H1 (cell line): ENCODE measurements at regions not wholly inside any gene's neighbourhood (a gene's known extent, or its start where the extent isn't known, plus 50 kb on each side); places are given as distances from the start of the nearest gene placed in this dataset.

Experiments
- CTCF ChIA-PET: fragments of 300-600 bp; sonication (Branson Sonifier 250); formaldehyde crosslinking; loops from one replicate; lab custom pipeline; 2021; ENCODE audit not compliant: partially characterized antibody; lab: Charles Lee
- POLR2A ChIA-PET: fragments of 300-600 bp; sonication (Branson Sonifier 250); formaldehyde crosslinking; loops from one replicate; lab custom pipeline; 2021; ENCODE audit warnings: inconsistent platforms; ENCODE audit not compliant: partially characterized antibody; lab: Charles Lee
- DNase-seq, 2 experiments: peaks; one replicate each; pipeline versions ENCODE4 v3.0.0 to v3.0.0-alpha.2; 2010 to 2022; ENCODE audit warnings: low spot score in 2 of 2, low read depth in 1 of 2, mixed read lengths in 1 of 2
- FAIRE-seq: peaks from 2 replicates; lab custom pipeline; 2011; peaks lifted over from hg19 to GRCh38; lab: Jason Lieb, UNC
- H2AFZ ChIP-seq: 2 replicates; pipeline ENCODE4 v1.8.1; 2012; ENCODE audit warnings: low read length, inconsistent platforms
- H2AK5ac ChIP-seq: 2 replicates; pipeline ENCODE4 v1.6.1; 2013; ENCODE audit warnings: low read depth, low read length
- H2BK120ac ChIP-seq: replicated peaks from 2 replicates; pipeline ENCODE3; 2013; ENCODE audit warnings: low read depth, low read length, inconsistent platforms
- H2BK12ac ChIP-seq: 2 replicates; pipeline ENCODE4 v1.6.1; 2013; ENCODE audit warnings: low read depth, low read length
- H2BK15ac ChIP-seq: 2 replicates; pipeline ENCODE4 v1.6.1; 2013; ENCODE audit warnings: low read length
- H2BK20ac ChIP-seq: 2 replicates; pipeline ENCODE4 v1.6.1; 2013; ENCODE audit warnings: low read length
- H2BK5ac ChIP-seq: 2 replicates; pipeline ENCODE4 v1.6.1; 2013; ENCODE audit warnings: low read depth, low read length
- H3K14ac ChIP-seq: 2 replicates; pipeline ENCODE4 v1.6.1; 2013; ENCODE audit warnings: inconsistent platforms; ENCODE audit not compliant: insufficient read length
- H3K18ac ChIP-seq: 2 replicates; pipeline ENCODE4 v1.6.1; 2013; ENCODE audit warnings: low read length; ENCODE audit errors: extremely low read depth
- H3K23ac ChIP-seq: 2 replicates; pipeline ENCODE4 v1.6.1; 2013; ENCODE audit warnings: inconsistent platforms; ENCODE audit not compliant: insufficient read length
- H3K23me2 ChIP-seq: 2 replicates; pipeline ENCODE4 v1.6.1; 2013; ENCODE audit warnings: low read depth, low read length
- H3K27ac ChIP-seq: 2 replicates; pipeline ENCODE4 v1.6.1; 2011; ENCODE audit warnings: low read depth, low read length, inconsistent platforms
- H3K27me3 ChIP-seq, 4 experiments: replicated peaks in 1 of 4; 1 replicate in 1 of 4; 2 replicates in 3 of 4; pipeline versions ENCODE4 v1.6.1 to v1.8.1; 2011 to 2013; ENCODE audit warnings: low read length in 3 of 4, mild to moderate bottlenecking in 3 of 4, inconsistent platforms in 2 of 4, mixed read lengths in 2 of 4, moderate library complexity in 1 of 4; ENCODE audit not compliant: control insufficient read depth in 3 of 4, insufficient read depth in 3 of 4; ENCODE audit errors: extremely low read depth in 1 of 4
- H3K36me3 ChIP-seq, 4 experiments: 2 replicates each; pipeline versions ENCODE4 v1.6.1 to v1.8.1; 2011 to 2013; ENCODE audit warnings: mild to moderate bottlenecking in 4 of 4, low read length in 3 of 4, moderate library complexity in 2 of 4, control low read depth in 1 of 4, inconsistent platforms in 1 of 4; ENCODE audit not compliant: insufficient read depth in 4 of 4, control insufficient read depth in 2 of 4
- H3K4ac ChIP-seq: replicated peaks from 2 replicates; pipeline ENCODE3; 2013; ENCODE audit warnings: low read length, low read depth, mixed read lengths, inconsistent platforms; ENCODE audit not compliant: insufficient read length
- H3K4me1 ChIP-seq, 4 experiments: replicated peaks in 1 of 4; 1 replicate in 1 of 4; 2 replicates in 3 of 4; pipeline versions ENCODE4 v1.6.1 to v1.8.1; 2011 to 2013; ENCODE audit warnings: low read length in 3 of 4, inconsistent platforms in 2 of 4, mixed read lengths in 1 of 4; ENCODE audit not compliant: insufficient read depth in 4 of 4, control insufficient read depth in 3 of 4
- H3K4me2 ChIP-seq, 2 experiments: 2 replicates each; pipeline versions ENCODE4 v1.6.1 to v1.8.1; 2011 to 2013; ENCODE audit warnings: low read depth in 2 of 2, low read length in 2 of 2, control low read depth in 1 of 2, inconsistent platforms in 1 of 2, mild to moderate bottlenecking in 1 of 2; ENCODE audit not compliant: insufficient read depth in 1 of 2
- H3K4me3 ChIP-seq, 4 experiments: fragments of 200-600, 300-600 bp in 1 of 4; sonication (generic), shearing (Covaris generic), sonication (Bioruptor Twin) in 1 of 4; 2 replicates each; pipeline versions ENCODE4 v1.5.1 to v1.8.1; 2011 to 2016; ENCODE audit warnings: low read length in 4 of 4, low read depth in 3 of 4, control low read depth in 2 of 4, inconsistent platforms in 2 of 4, mild to moderate bottlenecking in 2 of 4, mixed read lengths in 1 of 4, moderate library complexity in 1 of 4; ENCODE audit not compliant: insufficient read depth in 2 of 4; ENCODE audit errors: extremely low read depth in 1 of 4
- H3K56ac ChIP-seq: replicated peaks from 2 replicates; pipeline ENCODE3; 2013; ENCODE audit warnings: low read depth, mild to moderate bottlenecking, mixed read lengths, low read length, inconsistent platforms; ENCODE audit not compliant: insufficient read length
- H3K79me1 ChIP-seq: 2 replicates; pipeline ENCODE4 v1.6.1; 2013; ENCODE audit warnings: low read depth, low read length, control low read depth
- H3K79me2 ChIP-seq, 2 experiments: 2 replicates each; pipeline versions ENCODE4 v1.6.1 to v1.8.1; 2012 to 2013; ENCODE audit warnings: low read length in 2 of 2, mild to moderate bottlenecking in 2 of 2, inconsistent platforms in 1 of 2; ENCODE audit not compliant: insufficient read depth in 2 of 2, control insufficient read depth in 1 of 2
- H3K9ac ChIP-seq, 4 experiments: replicated peaks in 1 of 4; 1 replicate in 1 of 4; 2 replicates in 3 of 4; pipeline versions ENCODE4 v1.6.1 to v1.8.1; 2011 to 2013; ENCODE audit warnings: low read depth in 3 of 4, low read length in 3 of 4, control low read depth in 2 of 4, mild to moderate bottlenecking in 2 of 4, moderate library complexity in 2 of 4, inconsistent platforms in 1 of 4; ENCODE audit errors: extremely low read depth in 1 of 4
- H3K9me3 ChIP-seq, 2 experiments: 2 replicates each; pipeline versions ENCODE4 v1.6.1 to v1.8.1; 2012 to 2013; ENCODE audit warnings: mild to moderate bottlenecking in 2 of 2, moderate library complexity in 2 of 2, control low read depth in 1 of 2, inconsistent platforms in 1 of 2, low read depth in 1 of 2, low read length in 1 of 2, mixed read lengths in 1 of 2; ENCODE audit not compliant: insufficient read depth in 2 of 2
- H4K20me1 ChIP-seq, 2 experiments: replicated peaks in 1 of 2; 2 replicates each; pipeline versions ENCODE3 to v1.8.1; 2011 to 2013; ENCODE audit warnings: inconsistent platforms in 2 of 2, low read length in 2 of 2, mild to moderate bottlenecking in 1 of 2; ENCODE audit not compliant: insufficient read depth in 2 of 2, control insufficient read depth in 1 of 2
- H4K5ac ChIP-seq: 2 replicates; pipeline ENCODE4 v1.6.1; 2013; ENCODE audit warnings: low read length, low read depth, mixed read lengths, inconsistent platforms; ENCODE audit not compliant: insufficient read length
- H4K8ac ChIP-seq: 2 replicates; pipeline ENCODE4 v1.8.0; 2013; ENCODE audit warnings: mild to moderate bottlenecking, moderate library complexity, low read length, inconsistent platforms; ENCODE audit not compliant: insufficient read depth; ENCODE audit errors: extremely low read depth
- H4K91ac ChIP-seq: replicated peaks from 2 replicates; pipeline ENCODE3; 2013; ENCODE audit warnings: low read length, mixed read lengths, inconsistent platforms; ENCODE audit not compliant: insufficient read length
- BACH1 ChIP-seq: IDR thresholded peaks from 2 replicates; pipeline ENCODE4 v1.6.1; 2012; ENCODE audit warnings: low read length, improper control_type of control experiment
- CEBPB ChIP-seq: IDR thresholded peaks from 2 replicates; pipeline ENCODE4 v1.6.1; 2012; ENCODE audit warnings: low read depth, low read length
- CTBP2 ChIP-seq: IDR thresholded peaks from 2 replicates; pipeline ENCODE4 v1.7.0; 2011; ENCODE audit warnings: borderline replicate concordance, mild to moderate bottlenecking, moderate library complexity, mixed read lengths, low read length; ENCODE audit not compliant: insufficient read depth, insufficient read length
- EGR1 ChIP-seq: IDR thresholded peaks from 2 replicates; pipeline ENCODE4 v1.6.1; 2011; ENCODE audit warnings: low read depth, low read length, borderline replicate concordance
- EP300 ChIP-seq, 2 experiments: IDR thresholded peaks; 1 replicate in 1 of 2; 2 replicates in 1 of 2; pipeline ENCODE4 v1.6.1; 2011 to 2012; ENCODE audit warnings: low read depth in 2 of 2, low read length in 2 of 2, mild to moderate bottlenecking in 2 of 2, borderline replicate concordance in 1 of 2, inconsistent platforms in 1 of 2, moderate library complexity in 1 of 2
- EZH2 ChIP-seq: fragments of 200-600 bp; sonication (generic); IDR thresholded peaks from 2 replicates; pipeline ENCODE4 v1.7.1; 2012; ENCODE audit warnings: low read depth, mild to moderate bottlenecking, moderate library complexity, low read length, inconsistent platforms; ENCODE audit not compliant: severe bottlenecking
- KDM1A ChIP-seq: fragments of 200-600, 300-600 bp; sonication (generic); IDR thresholded peaks from 2 replicates; pipeline ENCODE4 v1.7.1; 2016; ENCODE audit warnings: mild to moderate bottlenecking, low read length, borderline replicate concordance
- PHF8 ChIP-seq: fragments of 200-600 bp; sonication (generic); conservative IDR thresholded peaks from 2 replicates; pipeline ENCODE4 v1.7.1; 2012; ENCODE audit warnings: low read depth, mild to moderate bottlenecking, inconsistent platforms, low read length, moderate library complexity
- RBBP5 ChIP-seq: IDR thresholded peaks from 2 replicates; pipeline ENCODE4 v1.7.1; 2012; ENCODE audit warnings: low read depth, mild to moderate bottlenecking, inconsistent platforms, low read length, moderate library complexity, borderline replicate concordance
- RXRA ChIP-seq: IDR thresholded peaks from 2 replicates; pipeline ENCODE4 v1.6.1; 2011; ENCODE audit warnings: low read depth, mild to moderate bottlenecking, low read length, moderate library complexity; ENCODE audit not compliant: insufficient read depth
- SIRT6 ChIP-seq: IDR thresholded peaks from one replicate; pipeline ENCODE4 v1.7.1; 2012; ENCODE audit warnings: low read length, inconsistent platforms
- TAF7 ChIP-seq: optimal IDR thresholded peaks from 2 replicates; pipeline ENCODE3; 2011; ENCODE audit warnings: low read depth, mild to moderate bottlenecking, inconsistent platforms, low read length, moderate library complexity, borderline replicate concordance
- WGBS, 2 experiments: shearing (Covaris generic) in 1 of 2; methylation state at CpG; one replicate each; pipeline versions ENCODE4 v1.1.6 to v1.1.7; 2013 to 2015; ENCODE audit warnings: low lambda C conversion rate in 2 of 2, mixed read lengths in 2 of 2, inconsistent platforms in 1 of 2, low coverage in 1 of 2, missing lambda C conversion rate in 1 of 2; ENCODE audit not compliant: insufficient replicate concordance in 2 of 2, insufficient coverage in 1 of 2, insufficient read length in 1 of 2; ENCODE audit errors: extremely low coverage in 1 of 2, missing lambda C conversion rate in 1 of 2; 5-methylcytosine and 5-hydroxymethylcytosine counted together

DNA sequence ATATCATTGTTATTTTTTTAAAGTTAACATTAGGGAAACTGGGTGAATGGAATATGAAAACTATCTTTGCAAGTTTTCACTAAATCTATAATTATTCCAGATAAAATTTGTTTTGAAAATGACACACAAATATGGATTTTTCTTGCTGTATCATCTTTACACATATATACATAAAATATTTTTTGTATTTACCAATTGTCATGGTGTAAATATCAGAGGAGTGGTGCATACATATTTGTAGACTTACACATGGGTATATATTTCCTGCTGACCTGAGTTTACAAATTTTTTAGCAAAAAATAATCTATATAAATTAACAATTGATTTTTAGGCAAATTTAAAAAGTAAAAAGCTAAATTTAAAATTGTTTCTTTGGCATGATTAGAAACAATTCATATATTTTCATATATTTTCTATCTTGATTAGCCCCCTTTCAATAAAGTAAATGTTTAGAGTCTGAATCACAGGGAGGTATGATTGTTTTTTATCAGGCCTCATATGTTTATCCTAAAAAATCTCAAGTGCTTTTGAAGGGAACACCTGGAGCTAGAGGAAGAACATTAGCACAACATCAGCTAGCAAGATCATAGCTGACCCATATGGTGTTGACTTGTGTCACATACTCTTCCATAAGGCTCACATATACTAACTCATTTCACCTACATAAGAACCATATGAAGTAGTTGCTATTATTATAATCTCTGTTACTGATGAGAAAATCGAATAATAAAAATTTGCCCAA, 671.8 kb upstream of the GJE1 start:
- H2AFZ ChIP-seq, result no peak overlapping the region
- H3K23ac ChIP-seq, result no peak overlapping the region
- H3K9me3 ChIP-seq, result peaks cover 0 to 5% of the 10 kb centered on the region in 2 experiments; a peak in 2 of 4 replicates
- H3K4me2 ChIP-seq, result peak overlapping the region in 1 of 2 experiments; percentile 24; a peak in 1 of 4 replicates
- H3K27ac ChIP-seq, result no peak overlapping the region; the same call in 1 of the 2 replicates
- H4K20me1 ChIP-seq, result no peaks in the 10 kb centered on the region
- H3K79me1 ChIP-seq, result no peaks in the 10 kb centered on the region
- peaks cover 0 to 1% (median 0%) of the 10 kb centered on the region in 4 experiments; a peak in 1 of 7 replicates for H3K27me3 ChIP-seq
- H2AK5ac ChIP-seq, result no peak overlapping the region
- ChIA-PET CTCF (interaction anchor here (0.5 to 1.7 kb wide), 3 partner anchors 8 to 478 kb away, joined by 3 read pairs; no protein-coding TSS in a partner anchor), POLR2A (no interaction called here)
- DNase-seq, result no peak
- no peak overlapping the region for H3K56ac ChIP-seq
- peak overlapping the region; percentile 33 for H4K5ac ChIP-seq
- H2BK5ac ChIP-seq, result peak overlapping the region; percentile 28; the same call in 1 of the 2 replicates
- H3K23me2 ChIP-seq, result no peaks in the 10 kb centered on the region
- no peak overlapping the region for H4K8ac ChIP-seq
- peak overlapping the region; percentile 61 for H4K91ac ChIP-seq
- H2BK20ac ChIP-seq, result peak overlapping the region; percentile 17; the same call in 1 of the 2 replicates
- FAIRE-seq, result no peak
- no peak overlapping the region; the same call in 1 of the 2 replicates for H3K18ac ChIP-seq
- H3K14ac ChIP-seq, result no peak overlapping the region
- no peak overlapping the region for H2BK12ac ChIP-seq
- H3K36me3 ChIP-seq, result peaks cover 0 to 2% (median 0%) of the 10 kb centered on the region in 4 experiments; a peak in 3 of 8 replicates
- no peak overlapping the region for H3K4me3 ChIP-seq
- H2BK120ac ChIP-seq, result no peak overlapping the region
- WGBS, 2 experiments, result 87% methylated on average over 1 of the region's 1 CpG; no CpG with 5 or more reads in 1 of the 2 experiments
- H3K9ac ChIP-seq, result no peak overlapping the region
- no peak overlapping the region for H2BK15ac ChIP-seq
- peaks cover 0 to 8% (median 3%) of the 10 kb centered on the region in 4 experiments; a peak in 3 of 7 replicates for H3K4me1 ChIP-seq
- H3K4ac ChIP-seq, result no peak overlapping the region
- no peaks in the 10 kb centered on the region for H3K79me2 ChIP-seq
- no peak for TF ChIP-seq PHF8
- no peak for TF ChIP-seq BACH1
- TF ChIP-seq RBBP5, result no peak
- no peak for TF ChIP-seq SIRT6
- TF ChIP-seq EP300 (IDR thresholded peaks at IDR 0.05; ENCODE audit: borderline replicate concordance in 1 of 2, low read depth in 2 of 2, low read length in 2 of 2), result no peak
- no peak for TF ChIP-seq CEBPB
- no peak for TF ChIP-seq TAF7
- TF ChIP-seq KDM1A, result no peak
- no peak for TF ChIP-seq RXRA
- no peak for TF ChIP-seq CTBP2
- no peak for TF ChIP-seq EGR1
- TF ChIP-seq EZH2, result no peak
